ENCODE measurements at regions not wholly inside any gene's neighbourhood (a gene's known extent, or its start where the extent isn't known, plus 50 kb on each side); places are given as distances from the start of the nearest gene placed in this dataset.

DNA sequence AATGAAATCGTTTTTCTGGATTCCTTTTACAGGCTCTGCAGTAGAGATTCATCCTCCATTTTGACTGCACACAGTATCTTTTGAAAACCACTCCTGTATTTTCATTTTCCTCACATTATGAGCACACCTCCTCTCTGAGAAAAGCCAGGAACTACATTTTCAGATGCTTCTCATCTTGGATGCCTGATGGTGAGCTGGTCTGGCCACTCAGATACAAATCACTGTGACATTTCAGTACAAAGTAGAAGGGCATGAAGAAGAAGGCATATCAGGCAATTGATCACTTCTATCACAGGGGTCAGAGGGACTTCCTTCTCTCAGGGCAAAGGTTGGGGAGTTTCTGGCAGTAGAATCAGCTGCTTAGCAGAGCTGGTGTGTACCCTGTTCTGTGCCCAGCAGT, 192.0 kb upstream of the POM121L12 start:
- Mint-ChIP-seq H3K27ac (no peak overlapping the region), H3K4me1 (ENCODE audit: low read depth) (no peaks in the 10 kb centered on the region), H3K36me3 (ENCODE audit: insufficient read depth) (no peaks in the 10 kb centered on the region), H3K9me3 (ENCODE audit: low read depth) (no peaks in the 10 kb centered on the region), H3K4me3 (ENCODE audit: low read depth) (no peak overlapping the region), H3K27me3 (no peaks in the 10 kb centered on the region)
- no peak for DNase-seq (ENCODE audit: low spot score, unreplicated experiment)
- TF ChIP-seq, protein P1, sequence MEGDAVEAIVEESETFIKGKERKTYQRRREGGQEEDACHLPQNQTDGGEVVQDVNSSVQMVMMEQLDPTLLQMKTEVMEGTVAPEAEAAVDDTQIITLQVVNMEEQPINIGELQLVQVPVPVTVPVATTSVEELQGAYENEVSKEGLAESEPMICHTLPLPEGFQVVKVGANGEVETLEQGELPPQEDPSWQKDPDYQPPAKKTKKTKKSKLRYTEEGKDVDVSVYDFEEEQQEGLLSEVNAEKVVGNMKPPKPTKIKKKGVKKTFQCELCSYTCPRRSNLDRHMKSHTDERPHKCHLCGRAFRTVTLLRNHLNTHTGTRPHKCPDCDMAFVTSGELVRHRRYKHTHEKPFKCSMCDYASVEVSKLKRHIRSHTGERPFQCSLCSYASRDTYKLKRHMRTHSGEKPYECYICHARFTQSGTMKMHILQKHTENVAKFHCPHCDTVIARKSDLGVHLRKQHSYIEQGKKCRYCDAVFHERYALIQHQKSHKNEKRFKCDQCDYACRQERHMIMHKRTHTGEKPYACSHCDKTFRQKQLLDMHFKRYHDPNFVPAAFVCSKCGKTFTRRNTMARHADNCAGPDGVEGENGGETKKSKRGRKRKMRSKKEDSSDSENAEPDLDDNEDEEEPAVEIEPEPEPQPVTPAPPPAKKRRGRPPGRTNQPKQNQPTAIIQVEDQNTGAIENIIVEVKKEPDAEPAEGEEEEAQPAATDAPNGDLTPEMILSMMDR (IDR thresholded peaks at IDR 0.05; ENCODE audit: unreplicated experiment) = no peak

DNA sequence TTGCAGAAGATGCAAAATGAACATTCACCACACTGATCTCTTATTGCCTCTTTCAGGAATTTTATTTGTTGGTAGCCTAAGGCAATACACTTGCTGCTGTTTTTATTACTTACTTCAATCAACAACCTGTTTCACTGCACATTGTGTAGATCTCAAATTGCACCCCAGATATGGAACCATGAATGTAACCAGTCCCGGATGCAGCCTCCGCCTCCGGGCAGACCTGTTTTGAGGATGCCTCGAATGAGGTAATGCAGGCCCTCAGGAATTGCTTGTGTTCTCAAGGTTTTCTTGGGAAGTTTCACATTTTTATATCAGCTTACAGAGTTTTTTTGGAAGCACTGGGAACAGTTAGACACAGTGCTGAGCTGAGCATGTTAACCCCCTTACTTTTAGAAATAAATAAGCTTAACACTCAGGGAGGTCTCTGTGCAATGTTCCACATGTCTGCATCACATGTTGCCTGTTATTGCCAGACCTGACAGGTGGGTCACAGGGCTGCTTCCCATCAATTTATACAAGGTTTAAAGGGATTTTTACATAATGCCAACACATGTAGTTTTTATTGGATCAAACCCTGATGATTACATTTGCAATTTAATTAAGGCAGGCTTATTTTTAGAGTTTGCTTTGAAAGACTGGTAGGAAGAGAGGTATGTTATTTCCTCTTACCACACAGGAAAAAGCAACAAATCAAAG, 193.1 kb upstream of the POM121L12 start:
- no peak for DNase-seq (ENCODE audit: low spot score, unreplicated experiment)
- no peaks in the 10 kb centered on the region for H3K27me3 Mint-ChIP-seq
- no peaks in the 10 kb centered on the region for H3K9me3 Mint-ChIP-seq (ENCODE audit: low read depth)
- no peaks in the 10 kb centered on the region for H3K4me1 Mint-ChIP-seq (ENCODE audit: low read depth)
- no peaks in the 10 kb centered on the region for H3K36me3 Mint-ChIP-seq (ENCODE audit: insufficient read depth)
- no peak overlapping the region for H3K27ac Mint-ChIP-seq
- TF ChIP-seq, protein P1 (IDR thresholded peaks at IDR 0.05; ENCODE audit: unreplicated experiment) = no peak
- no peak overlapping the region for H3K4me3 Mint-ChIP-seq (ENCODE audit: low read depth)

DNA sequence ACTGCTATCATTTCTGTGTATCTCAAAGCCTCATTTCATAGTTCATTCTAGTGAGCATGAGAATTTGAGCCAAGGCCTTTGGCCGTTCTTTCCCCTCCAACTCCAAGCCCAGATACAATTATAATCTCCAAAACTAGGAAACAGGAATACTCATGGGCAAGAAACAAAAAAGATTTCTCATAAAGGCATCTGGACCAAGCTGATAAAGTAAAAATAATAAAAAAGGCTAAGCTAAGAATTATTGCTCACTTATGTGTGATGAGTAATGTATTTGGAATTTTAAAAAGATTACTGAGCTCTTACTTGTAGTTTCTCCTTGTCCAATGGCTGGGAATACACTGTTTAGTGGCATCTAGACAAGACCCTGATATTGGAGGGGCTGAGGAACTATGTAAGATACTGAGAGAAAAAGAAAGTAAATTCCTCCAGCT, 196.4 kb upstream of the POM121L12 start:
- TF ChIP-seq, protein P1 (IDR thresholded peaks at IDR 0.05; ENCODE audit: unreplicated experiment) = no peak
- H3K4me3 Mint-ChIP-seq (ENCODE audit: low read depth) = no peak overlapping the region
- H3K9me3 Mint-ChIP-seq (ENCODE audit: low read depth) = no peaks in the 10 kb centered on the region
- no peaks in the 10 kb centered on the region for H3K36me3 Mint-ChIP-seq (ENCODE audit: insufficient read depth)
- no peaks in the 10 kb centered on the region for H3K4me1 Mint-ChIP-seq (ENCODE audit: low read depth)
- no peaks in the 10 kb centered on the region for H3K27me3 Mint-ChIP-seq
- H3K27ac Mint-ChIP-seq = no peak overlapping the region
- DNase-seq (ENCODE audit: low spot score, unreplicated experiment) = no peak

DNA sequence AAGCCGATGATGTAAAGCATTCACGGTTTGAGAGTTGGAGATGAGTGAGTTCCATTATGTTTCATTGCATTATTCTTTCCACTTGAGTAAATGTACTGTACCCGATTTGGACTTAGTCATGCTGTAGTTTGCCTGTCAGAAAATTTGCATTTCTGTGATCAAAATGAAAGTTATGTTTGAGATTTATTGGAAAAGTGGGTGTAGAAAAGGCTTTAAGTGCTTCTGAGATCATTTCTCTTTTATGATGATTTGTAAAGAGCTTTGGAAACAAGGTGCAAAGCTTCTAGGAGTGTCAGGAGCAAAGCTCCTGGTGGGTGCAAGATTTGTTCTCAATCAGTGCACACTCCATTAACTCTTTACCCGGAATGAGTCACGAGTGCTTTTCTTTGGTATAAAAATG, 204.1 kb upstream of the POM121L12 start:
- TF ChIP-seq, protein P1 (IDR thresholded peaks at IDR 0.05; ENCODE audit: unreplicated experiment) = no peak
- no peak overlapping the region for H3K27ac Mint-ChIP-seq
- H3K9me3 Mint-ChIP-seq (ENCODE audit: low read depth) = no peaks in the 10 kb centered on the region
- H3K27me3 Mint-ChIP-seq = no peaks in the 10 kb centered on the region
- no peak for DNase-seq (ENCODE audit: low spot score, unreplicated experiment)
- H3K36me3 Mint-ChIP-seq (ENCODE audit: insufficient read depth) = no peaks in the 10 kb centered on the region
- no peaks in the 10 kb centered on the region for H3K4me1 Mint-ChIP-seq (ENCODE audit: low read depth)
- H3K4me3 Mint-ChIP-seq (ENCODE audit: low read depth) = no peak overlapping the region

DNA sequence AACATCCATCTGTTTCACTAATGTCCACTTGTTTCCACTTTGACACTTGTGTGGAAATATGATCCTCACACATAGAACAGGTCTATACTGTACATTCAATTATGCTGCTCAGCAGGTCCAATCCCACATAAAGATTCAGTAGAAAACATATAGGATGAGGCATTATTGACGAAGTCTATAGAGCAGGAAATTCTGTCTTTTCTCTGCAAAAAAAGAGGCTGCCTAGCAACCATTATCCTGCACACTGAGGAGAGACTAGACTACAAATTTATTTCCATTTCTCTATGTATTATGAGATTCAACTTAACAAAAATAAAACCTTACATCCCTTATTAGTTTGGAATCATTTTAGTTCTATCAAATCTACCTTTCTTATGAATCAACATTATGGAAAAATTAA, 204.6 kb upstream of the POM121L12 start:
- TF ChIP-seq, protein P1 (IDR thresholded peaks at IDR 0.05; ENCODE audit: unreplicated experiment) = no peak
- no peaks in the 10 kb centered on the region for H3K36me3 Mint-ChIP-seq (ENCODE audit: insufficient read depth)
- no peak for DNase-seq (ENCODE audit: low spot score, unreplicated experiment)
- no peak overlapping the region for H3K4me3 Mint-ChIP-seq (ENCODE audit: low read depth)
- H3K27ac Mint-ChIP-seq = no peak overlapping the region
- H3K4me1 Mint-ChIP-seq (ENCODE audit: low read depth) = no peaks in the 10 kb centered on the region
- H3K27me3 Mint-ChIP-seq = no peaks in the 10 kb centered on the region
- no peaks in the 10 kb centered on the region for H3K9me3 Mint-ChIP-seq (ENCODE audit: low read depth)

Data from progenitor cell of endocrine pancreas (in vitro differentiated cells).